IMR-90 (cell line): ENCODE measurements at regions not wholly inside any gene's neighbourhood (a gene's known extent, or its start where the extent isn't known, plus 50 kb on each side); places are given as distances from the start of the nearest gene placed in this dataset.

Experiments used
- ATAC-seq: fragments of 200-7000 bp; cut with Tn5 transposase; 2 replicates; pipeline ENCODE4 v1.9.1; 2020; ENCODE audit warnings: low read depth, mild to moderate bottlenecking, moderate library complexity
- BruUV-seq: library from RNA; stranded (reverse); fragments of 400-500 nt; replicated peaks from 2 replicates; lab custom pipeline; 2021; lab: Mats Ljungman, UMichigan
- CTCF ChIA-PET: fragments of 300-600 bp; formaldehyde crosslinking; extraction: SDS; loops from one replicate; lab custom pipeline; 2021; ENCODE audit warnings: antibody characterized with exemption; lab: Yijun Ruan, JAX
- POLR2A ChIA-PET: fragments of 300-600 bp; sonication (Branson Sonifier 250); formaldehyde crosslinking; loops from one replicate; lab custom pipeline; 2022; ENCODE audit warnings: antibody characterized with exemption; ENCODE audit not compliant: unreplicated experiment; lab: Charles Lee
- DNase-seq: peaks from one replicate; pipeline ENCODE4 v3.0.0; 2013
- H2AFZ ChIP-seq: replicated peaks from 2 replicates; pipeline ENCODE3; 2013; ENCODE audit warnings: low read length, mild to moderate bottlenecking; ENCODE audit not compliant: poor library complexity
- H2AK5ac ChIP-seq: 2 replicates; pipeline ENCODE4 v1.6.1; 2013; ENCODE audit warnings: low read depth, low read length, inconsistent platforms
- H2AK9ac ChIP-seq: replicated peaks from 2 replicates; pipeline ENCODE3; 2013; ENCODE audit warnings: mild to moderate bottlenecking, low read depth, low read length, moderate library complexity; ENCODE audit not compliant: poor library complexity
- H2BK120ac ChIP-seq: 2 replicates; pipeline ENCODE4 v1.6.1; 2013; ENCODE audit warnings: low read depth, low read length, inconsistent platforms
- H2BK15ac ChIP-seq: 3 replicates; pipeline ENCODE4 v1.6.1; 2013; ENCODE audit warnings: low read depth, low read length, inconsistent platforms
- H2BK20ac ChIP-seq: 2 replicates; pipeline ENCODE4 v1.6.1; 2013; ENCODE audit warnings: low read depth, mild to moderate bottlenecking, inconsistent platforms, low read length, moderate library complexity
- H2BK5ac ChIP-seq: 2 replicates; pipeline ENCODE4 v1.6.1; 2013; ENCODE audit warnings: mild to moderate bottlenecking, low read depth, low read length, inconsistent platforms; ENCODE audit not compliant: poor library complexity, severe bottlenecking
- H3K14ac ChIP-seq: replicated peaks from 2 replicates; pipeline ENCODE4 v1.6.1; 2013; ENCODE audit warnings: low read depth, low read length, inconsistent platforms
- H3K18ac ChIP-seq: 2 replicates; pipeline ENCODE4 v1.6.1; 2013; ENCODE audit warnings: low read depth, low read length, control low read depth
- H3K23ac ChIP-seq: 2 replicates; pipeline ENCODE4 v1.6.1; 2013; ENCODE audit warnings: low read depth, low read length, inconsistent platforms
- H3K27ac ChIP-seq: 2 replicates; pipeline ENCODE4 v1.5.1; 2013; ENCODE audit warnings: mild to moderate bottlenecking, control low read depth, low read length; ENCODE audit not compliant: insufficient read depth
- H3K27me3 ChIP-seq: 2 replicates; pipeline ENCODE4 v1.6.1; 2013; ENCODE audit warnings: low read length; ENCODE audit not compliant: control insufficient read depth, insufficient read depth
- H3K36me3 ChIP-seq: 2 replicates; pipeline ENCODE4 v1.6.1; 2013; ENCODE audit warnings: low read length, mixed read lengths; ENCODE audit not compliant: control insufficient read depth, insufficient read depth
- H3K4ac ChIP-seq: 2 replicates; pipeline ENCODE4 v1.6.1; 2013; ENCODE audit warnings: low read depth, low read length, inconsistent platforms
- H3K4me1 ChIP-seq: 2 replicates; pipeline ENCODE4 v1.6.1; 2013; ENCODE audit warnings: low read length, mixed read lengths; ENCODE audit not compliant: control insufficient read depth, insufficient read depth
- H3K4me2 ChIP-seq: 2 replicates; pipeline ENCODE4 v1.6.1; 2013; ENCODE audit warnings: low read depth, mild to moderate bottlenecking, control low read depth, low read length, moderate library complexity
- H3K4me3 ChIP-seq: 2 replicates; pipeline ENCODE4 v1.5.1; 2013; ENCODE audit warnings: low read depth, mild to moderate bottlenecking, control low read depth, low read length, moderate library complexity; ENCODE audit not compliant: insufficient read depth
- H3K56ac ChIP-seq: 2 replicates; pipeline ENCODE4 v1.6.1; 2013; ENCODE audit warnings: low read length, inconsistent platforms; ENCODE audit not compliant: insufficient read depth; ENCODE audit errors: extremely low read depth
- H3K79me1 ChIP-seq, 2 experiments: 2 replicates each; pipeline ENCODE4 v1.6.1; 2013; ENCODE audit warnings: low read length in 2 of 2, inconsistent platforms in 1 of 2, low read depth in 1 of 2
- H3K9ac ChIP-seq: 2 replicates; pipeline ENCODE4 v1.6.1; 2013; ENCODE audit warnings: low read depth, low read length, control low read depth
- H3K9me1 ChIP-seq: 2 replicates; pipeline ENCODE4 v1.6.1; 2013; ENCODE audit warnings: low read length, inconsistent platforms; ENCODE audit not compliant: insufficient read depth
- H3K9me3 ChIP-seq: 2 replicates; pipeline ENCODE4 v1.6.1; 2013; ENCODE audit warnings: low read length; ENCODE audit not compliant: control insufficient read depth, insufficient read depth
- H4K20me1 ChIP-seq: 2 replicates; pipeline ENCODE4 v1.6.1; 2013; ENCODE audit warnings: low read length, inconsistent platforms; ENCODE audit not compliant: insufficient read depth
- H4K5ac ChIP-seq: 2 replicates; pipeline ENCODE4 v1.6.1; 2013; ENCODE audit warnings: mild to moderate bottlenecking, low read depth, low read length, control low read depth
- H4K8ac ChIP-seq, 2 experiments: 2 replicates each; pipeline ENCODE4 v1.6.1; 2013; ENCODE audit warnings: low read depth in 2 of 2, low read length in 2 of 2, control low read depth in 1 of 2, inconsistent platforms in 1 of 2
- H4K91ac ChIP-seq: 2 replicates; pipeline ENCODE4 v1.6.1; 2013; ENCODE audit warnings: low read depth, low read length, inconsistent platforms; ENCODE audit not compliant: insufficient read depth
- BHLHE40 ChIP-seq: fragments of 150-350 bp; IDR thresholded peaks from 2 replicates; pipeline ENCODE4 v1.6.1; 2016; ENCODE audit warnings: mild to moderate bottlenecking, low read depth, low read length
- CEBPB ChIP-seq: IDR thresholded peaks from 2 replicates; pipeline ENCODE4 v1.6.1; 2012; ENCODE audit warnings: low read depth, low read length, improper control_type of control experiment
- CHD1 ChIP-seq: IDR thresholded peaks from 2 replicates; pipeline ENCODE4 v1.6.1; 2012; ENCODE audit warnings: low read depth, low read length, improper control_type of control experiment
- FOS ChIP-seq: fragments of 150-350 bp; IDR thresholded peaks from 2 replicates; pipeline ENCODE4 v1.6.1; 2016; ENCODE audit warnings: low read depth, low read length
- MAFK ChIP-seq: IDR thresholded peaks from 2 replicates; pipeline ENCODE4 v1.6.1; 2012; ENCODE audit warnings: low read depth, low read length, improper control_type of control experiment
- MAZ ChIP-seq: IDR thresholded peaks from 2 replicates; pipeline ENCODE4 v1.6.1; 2012; ENCODE audit warnings: low read depth, mild to moderate bottlenecking, low read length, improper control_type of control experiment, moderate library complexity, borderline replicate concordance
- MXI1 ChIP-seq: IDR thresholded peaks from 2 replicates; pipeline ENCODE4 v1.6.1; 2012; ENCODE audit warnings: low read depth, mild to moderate bottlenecking, low read length, moderate library complexity, borderline replicate concordance
- NFE2L2 ChIP-seq: fragments of 150-350 bp; IDR thresholded peaks from 2 replicates; pipeline ENCODE4 v1.6.1; 2016; ENCODE audit warnings: low read depth, mild to moderate bottlenecking, low read length
- POLR2A ChIP-seq: IDR thresholded peaks from 2 replicates; pipeline ENCODE4 v1.6.1; 2012; ENCODE audit warnings: mild to moderate bottlenecking, low read depth, low read length
- RAD21 ChIP-seq: IDR thresholded peaks from 2 replicates; pipeline ENCODE4 v1.6.1; 2012; ENCODE audit warnings: low read length, improper control_type of control experiment
- RCOR1 ChIP-seq: IDR thresholded peaks from 2 replicates; pipeline ENCODE4 v1.6.1; 2012; ENCODE audit warnings: mild to moderate bottlenecking, low read length, improper control_type of control experiment; ENCODE audit not compliant: insufficient replicate concordance
- RFX5 ChIP-seq: IDR thresholded peaks from 2 replicates; pipeline ENCODE4 v1.8.0; 2012; ENCODE audit warnings: low read depth, mild to moderate bottlenecking, low read length, moderate library complexity
- SMC3 ChIP-seq: fragments of 150-350 bp; IDR thresholded peaks from 2 replicates; pipeline ENCODE4 v1.6.1; 2016; ENCODE audit warnings: low read depth, mild to moderate bottlenecking, antibody characterized with exemption, low read length, moderate library complexity
- WGBS, 2 experiments: methylation state at CpG; one replicate each; pipeline versions ENCODE4 v1.1.5 to v1.1.7; 2013; ENCODE audit warnings: missing lambda C conversion rate in 2 of 2; ENCODE audit not compliant: insufficient read length in 1 of 2; ENCODE audit errors: extremely low coverage in 2 of 2; 5-methylcytosine and 5-hydroxymethylcytosine counted together
- dilution Hi-C: fragments of 300-500 bp; cut with HindIII; formaldehyde crosslinking; loops from one replicate; pipeline ENCODE4 v1.14.3; 2018; ENCODE audit warnings: low sequenced_read_pairs; ENCODE audit not compliant: unreplicated experiment
- in situ Hi-C: fragments of 300-500 bp; cut with MboI; formaldehyde crosslinking; loops from 3 replicates; pipeline ENCODE4 v1.14.3; 2019; ENCODE audit warnings: low sequenced_read_pairs, inconsistent platforms, mixed read lengths
- intact Hi-C: fragments of 100-400 bp; cut with micrococcal nuclease; formaldehyde crosslinking; loops from 2 replicates; pipeline ENCODE4 v1.10.0; 2022
- TF ChIP-seq, protein P1 (sequence below): fragments of 150-350 bp; IDR thresholded peaks from 2 replicates; pipeline ENCODE4 v1.6.1; 2017; ENCODE audit warnings: mild to moderate bottlenecking, antibody characterized with exemption, low read length, low read depth
- TF ChIP-seq, protein P2 (sequence below): fragments of 150-350 bp; IDR thresholded peaks from 2 replicates; pipeline ENCODE4 v1.6.1; 2016; ENCODE audit warnings: low read depth, mild to moderate bottlenecking, low read length, moderate library complexity, borderline replicate concordance

GRCh38 chr9:124116683-124117363, 105.3 kb downstream of the LHX2 start:
- TF ChIP-seq BHLHE40: no peak
- TF ChIP-seq RFX5: no peak
- TF ChIP-seq NFE2L2: no peak
- TF ChIP-seq MXI1: no peak
- TF ChIP-seq RCOR1: no peak
- TF ChIP-seq MAZ: no peak
- TF ChIP-seq CEBPB: no peak
- no peak for TF ChIP-seq POLR2A
- TF ChIP-seq SMC3: no peak
- no peak for TF ChIP-seq FOS
- TF ChIP-seq MAFK: no peak
- TF ChIP-seq, protein P1, sequence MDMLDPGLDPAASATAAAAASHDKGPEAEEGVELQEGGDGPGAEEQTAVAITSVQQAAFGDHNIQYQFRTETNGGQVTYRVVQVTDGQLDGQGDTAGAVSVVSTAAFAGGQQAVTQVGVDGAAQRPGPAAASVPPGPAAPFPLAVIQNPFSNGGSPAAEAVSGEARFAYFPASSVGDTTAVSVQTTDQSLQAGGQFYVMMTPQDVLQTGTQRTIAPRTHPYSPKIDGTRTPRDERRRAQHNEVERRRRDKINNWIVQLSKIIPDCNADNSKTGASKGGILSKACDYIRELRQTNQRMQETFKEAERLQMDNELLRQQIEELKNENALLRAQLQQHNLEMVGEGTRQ: no peak
- TF ChIP-seq CHD1: no peak
- TF ChIP-seq, protein P2, sequence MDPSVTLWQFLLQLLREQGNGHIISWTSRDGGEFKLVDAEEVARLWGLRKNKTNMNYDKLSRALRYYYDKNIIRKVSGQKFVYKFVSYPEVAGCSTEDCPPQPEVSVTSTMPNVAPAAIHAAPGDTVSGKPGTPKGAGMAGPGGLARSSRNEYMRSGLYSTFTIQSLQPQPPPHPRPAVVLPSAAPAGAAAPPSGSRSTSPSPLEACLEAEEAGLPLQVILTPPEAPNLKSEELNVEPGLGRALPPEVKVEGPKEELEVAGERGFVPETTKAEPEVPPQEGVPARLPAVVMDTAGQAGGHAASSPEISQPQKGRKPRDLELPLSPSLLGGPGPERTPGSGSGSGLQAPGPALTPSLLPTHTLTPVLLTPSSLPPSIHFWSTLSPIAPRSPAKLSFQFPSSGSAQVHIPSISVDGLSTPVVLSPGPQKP: no peak
- no peak for TF ChIP-seq RAD21
- BruUV-seq: no TSS peak
- Histone ChIP-seq H3K9ac (no peak overlapping the region), H3K4me3 (no peak overlapping the region), H2AFZ (no peak overlapping the region), H2AK5ac (no peak overlapping the region), H2BK120ac (no peak overlapping the region), H2BK15ac (no peak overlapping the region), H4K20me1 (no peaks in the 10 kb centered on the region), H3K79me1 (no peaks in the 10 kb centered on the region), H3K4me1 (no peaks in the 10 kb centered on the region), H4K8ac (no peak overlapping the region), H3K56ac (no peak overlapping the region), H2BK20ac (no peak overlapping the region), H3K14ac (no peak overlapping the region), H3K27me3 (peaks cover 36% of the 10 kb centered on the region), H3K4ac (no peak overlapping the region), H3K9me1 (no peaks in the 10 kb centered on the region), H3K18ac (no peak overlapping the region), H3K4me2 (no peak overlapping the region), H3K36me3 (no peaks in the 10 kb centered on the region), H2AK9ac (no peak overlapping the region), H3K27ac (no peak overlapping the region), H3K23ac (no peak overlapping the region), H4K91ac (no peak overlapping the region), H2BK5ac (no peak overlapping the region), H3K9me3 (peaks cover 10% of the 10 kb centered on the region), H4K5ac (no peak overlapping the region)
- intact Hi-C loops (no loop called here), dilution Hi-C loops (no loop called here), in situ Hi-C loops (no loop called here)
- POLR2A ChIA-PET: no interaction called here
- ATAC-seq (no peak), DNase-seq (no peak)
- WGBS, 2 experiments: no CpG with 5 or more reads among the region's 9 CpGs
- CTCF ChIA-PET: no interaction called here
